GM12878 (cell line): ENCODE measurements at regions not wholly inside any gene's neighbourhood (a gene's known extent, or its start where the extent isn't known, plus 50 kb on each side); places are given as distances from the start of the nearest gene placed in this dataset.

Source experiments
- CHD2 ChIP-seq: IDR thresholded peaks from 2 replicates; pipeline ENCODE4 v1.6.1; 2011; ENCODE audit warnings: low read depth, low read length, improper control_type of control experiment, borderline replicate concordance
- CHD4 ChIP-seq: fragments of 200-600 bp; sonication (generic); IDR thresholded peaks from 2 replicates; pipeline ENCODE4 v1.6.1; 2016; ENCODE audit warnings: mild to moderate bottlenecking
- FOXM1 ChIP-seq: IDR thresholded peaks from 2 replicates; pipeline ENCODE4 v1.6.1; 2012; ENCODE audit warnings: low read depth, mild to moderate bottlenecking, inconsistent platforms, low read length, moderate library complexity
- KAT2A ChIP-seq: conservative IDR thresholded peaks from 2 replicates; pipeline ENCODE4 v1.6.1; 2011; ENCODE audit warnings: low read depth, low read length; ENCODE audit not compliant: control insufficient read depth
- MEF2A ChIP-seq: IDR thresholded peaks from 2 replicates; pipeline ENCODE4 v1.6.1; 2011; ENCODE audit warnings: low read depth, mild to moderate bottlenecking, low read length, moderate library complexity; ENCODE audit not compliant: insufficient read depth
- NFIC ChIP-seq: IDR thresholded peaks from 2 replicates; pipeline ENCODE4 v1.6.1; 2012; ENCODE audit warnings: low read depth, mild to moderate bottlenecking, inconsistent platforms, low read length, moderate library complexity
- NRF1 ChIP-seq: conservative IDR thresholded peaks from 2 replicates; pipeline ENCODE4 v1.6.1; 2011; ENCODE audit warnings: mild to moderate bottlenecking, low read depth, low read length, improper control_type of control experiment
- POLR2A ChIP-seq: IDR thresholded peaks from 2 replicates; pipeline ENCODE4 v1.6.1; 2011; ENCODE audit warnings: low read depth, mild to moderate bottlenecking, low read length
- RCOR1 ChIP-seq: conservative IDR thresholded peaks from 2 replicates; pipeline ENCODE4 v1.6.1; 2012; ENCODE audit warnings: low read depth, low read length, improper control_type of control experiment
- TF ChIP-seq, protein P1 (sequence below): IDR thresholded peaks from 2 replicates; pipeline ENCODE4 v1.6.1; 2012; ENCODE audit warnings: mild to moderate bottlenecking, low read depth, low read length
- TF ChIP-seq, protein P2 (sequence below), 3 experiments: IDR thresholded peaks in 2 of 3; conservative IDR thresholded peaks in 1 of 3; 2 replicates each; pipeline ENCODE4 v1.5.1; 2011; ENCODE audit warnings: low read depth in 3 of 3, low read length in 3 of 3, mild to moderate bottlenecking in 3 of 3, control low read depth in 2 of 3, moderate library complexity in 2 of 3, inconsistent platforms in 1 of 3, mixed read lengths in 1 of 3; ENCODE audit not compliant: control insufficient read depth in 2 of 3, insufficient read depth in 1 of 3; ENCODE audit errors: extremely low read depth in 1 of 3
- TF ChIP-seq, protein P3 (sequence below): IDR thresholded peaks from 2 replicates; pipeline ENCODE4 v1.6.1; 2011; ENCODE audit warnings: low read depth, mild to moderate bottlenecking, low read length, moderate library complexity, borderline replicate concordance; ENCODE audit errors: extremely low read depth

- TF ChIP-seq POLR2A (no peak), CHD2 (no peak), NFIC (no peak), RCOR1 (no peak), CHD4 (no peak), MEF2A (no peak), KAT2A (no peak), FOXM1 (no peak), NRF1 (no peak)
- TF ChIP-seq, protein P1, sequence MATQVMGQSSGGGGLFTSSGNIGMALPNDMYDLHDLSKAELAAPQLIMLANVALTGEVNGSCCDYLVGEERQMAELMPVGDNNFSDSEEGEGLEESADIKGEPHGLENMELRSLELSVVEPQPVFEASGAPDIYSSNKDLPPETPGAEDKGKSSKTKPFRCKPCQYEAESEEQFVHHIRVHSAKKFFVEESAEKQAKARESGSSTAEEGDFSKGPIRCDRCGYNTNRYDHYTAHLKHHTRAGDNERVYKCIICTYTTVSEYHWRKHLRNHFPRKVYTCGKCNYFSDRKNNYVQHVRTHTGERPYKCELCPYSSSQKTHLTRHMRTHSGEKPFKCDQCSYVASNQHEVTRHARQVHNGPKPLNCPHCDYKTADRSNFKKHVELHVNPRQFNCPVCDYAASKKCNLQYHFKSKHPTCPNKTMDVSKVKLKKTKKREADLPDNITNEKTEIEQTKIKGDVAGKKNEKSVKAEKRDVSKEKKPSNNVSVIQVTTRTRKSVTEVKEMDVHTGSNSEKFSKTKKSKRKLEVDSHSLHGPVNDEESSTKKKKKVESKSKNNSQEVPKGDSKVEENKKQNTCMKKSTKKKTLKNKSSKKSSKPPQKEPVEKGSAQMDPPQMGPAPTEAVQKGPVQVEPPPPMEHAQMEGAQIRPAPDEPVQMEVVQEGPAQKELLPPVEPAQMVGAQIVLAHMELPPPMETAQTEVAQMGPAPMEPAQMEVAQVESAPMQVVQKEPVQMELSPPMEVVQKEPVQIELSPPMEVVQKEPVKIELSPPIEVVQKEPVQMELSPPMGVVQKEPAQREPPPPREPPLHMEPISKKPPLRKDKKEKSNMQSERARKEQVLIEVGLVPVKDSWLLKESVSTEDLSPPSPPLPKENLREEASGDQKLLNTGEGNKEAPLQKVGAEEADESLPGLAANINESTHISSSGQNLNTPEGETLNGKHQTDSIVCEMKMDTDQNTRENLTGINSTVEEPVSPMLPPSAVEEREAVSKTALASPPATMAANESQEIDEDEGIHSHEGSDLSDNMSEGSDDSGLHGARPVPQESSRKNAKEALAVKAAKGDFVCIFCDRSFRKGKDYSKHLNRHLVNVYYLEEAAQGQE, result no peak
- TF ChIP-seq, protein P2, sequence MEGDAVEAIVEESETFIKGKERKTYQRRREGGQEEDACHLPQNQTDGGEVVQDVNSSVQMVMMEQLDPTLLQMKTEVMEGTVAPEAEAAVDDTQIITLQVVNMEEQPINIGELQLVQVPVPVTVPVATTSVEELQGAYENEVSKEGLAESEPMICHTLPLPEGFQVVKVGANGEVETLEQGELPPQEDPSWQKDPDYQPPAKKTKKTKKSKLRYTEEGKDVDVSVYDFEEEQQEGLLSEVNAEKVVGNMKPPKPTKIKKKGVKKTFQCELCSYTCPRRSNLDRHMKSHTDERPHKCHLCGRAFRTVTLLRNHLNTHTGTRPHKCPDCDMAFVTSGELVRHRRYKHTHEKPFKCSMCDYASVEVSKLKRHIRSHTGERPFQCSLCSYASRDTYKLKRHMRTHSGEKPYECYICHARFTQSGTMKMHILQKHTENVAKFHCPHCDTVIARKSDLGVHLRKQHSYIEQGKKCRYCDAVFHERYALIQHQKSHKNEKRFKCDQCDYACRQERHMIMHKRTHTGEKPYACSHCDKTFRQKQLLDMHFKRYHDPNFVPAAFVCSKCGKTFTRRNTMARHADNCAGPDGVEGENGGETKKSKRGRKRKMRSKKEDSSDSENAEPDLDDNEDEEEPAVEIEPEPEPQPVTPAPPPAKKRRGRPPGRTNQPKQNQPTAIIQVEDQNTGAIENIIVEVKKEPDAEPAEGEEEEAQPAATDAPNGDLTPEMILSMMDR (IDR thresholded peaks at IDR 0.05 in 2 of 3, conservative IDR thresholded peaks at IDR 0.05 in 1 of 3; ENCODE audit: control insufficient read depth in 2 of 3, extremely low read depth in 1 of 3, insufficient read depth in 1 of 3, low read depth in 3 of 3, low read length in 3 of 3), result no peak
- TF ChIP-seq, protein P3, sequence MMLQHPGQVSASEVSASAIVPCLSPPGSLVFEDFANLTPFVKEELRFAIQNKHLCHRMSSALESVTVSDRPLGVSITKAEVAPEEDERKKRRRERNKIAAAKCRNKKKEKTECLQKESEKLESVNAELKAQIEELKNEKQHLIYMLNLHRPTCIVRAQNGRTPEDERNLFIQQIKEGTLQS, result no peak
These were observed 184.6 kb upstream of the WSB1 start for GRCh38 chr17:27109346-27109745.
